ENCODE measurements at regions not wholly inside any gene's neighbourhood (a gene's known extent, or its start where the extent isn't known, plus 50 kb on each side); places are given as distances from the start of the nearest gene placed in this dataset.

DNA sequence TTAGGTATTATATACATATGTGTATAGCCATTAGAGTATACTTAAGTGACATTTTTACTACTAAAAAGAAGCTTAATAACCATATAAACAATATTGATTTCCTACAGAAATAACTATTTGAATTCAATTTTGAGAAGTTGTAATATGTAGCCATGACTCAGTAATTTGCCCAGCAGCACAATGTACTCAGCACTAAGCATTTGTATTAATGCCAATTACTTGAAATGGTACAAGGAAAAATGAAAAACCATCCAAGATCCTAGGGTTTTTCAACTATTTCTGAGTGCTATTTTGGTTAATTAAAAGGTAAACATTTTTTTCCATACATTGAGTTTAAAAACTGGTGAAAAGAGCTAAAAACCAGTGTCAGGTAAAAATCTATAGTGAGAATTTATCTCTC, 324.0 kb downstream of the KCNJ3 start:
- DNase-seq = no peak
- Mint-ChIP-seq H3K27me3 (no peaks in the 10 kb centered on the region), H3K27ac (no peak overlapping the region), H3K4me1 (no peaks in the 10 kb centered on the region), H3K4me3 (no peak overlapping the region), H3K36me3 (no peaks in the 10 kb centered on the region), H3K9me3 (peaks cover 2 to 10% (median 4%) of the 10 kb centered on the region in 7 donors)
- H3K4me1 ChIP-seq (ENCODE audit: control insufficient read depth, insufficient read depth, low read length, poor library complexity, severe bottlenecking) = no peaks in the 10 kb centered on the region
- ATAC-seq (ENCODE audit: low read depth in 2 of 2) = no peak
- no peak overlapping the region for H3K27ac ChIP-seq (ENCODE audit: insufficient read depth, low read length, poor library complexity, severe bottlenecking)
- no peak overlapping the region for H3K4me3 ChIP-seq (ENCODE audit: low read depth, low read length)
- no peaks in the 10 kb centered on the region for H3K27me3 ChIP-seq (ENCODE audit: control insufficient read depth, insufficient read depth, low read length)
- no peaks in the 10 kb centered on the region for H3K9me3 ChIP-seq (ENCODE audit: control insufficient read depth in 2 of 2, low read length in 2 of 2)
- H3K36me3 ChIP-seq (ENCODE audit: control insufficient read depth, insufficient read depth, low read length) = no peaks in the 10 kb centered on the region

DNA sequence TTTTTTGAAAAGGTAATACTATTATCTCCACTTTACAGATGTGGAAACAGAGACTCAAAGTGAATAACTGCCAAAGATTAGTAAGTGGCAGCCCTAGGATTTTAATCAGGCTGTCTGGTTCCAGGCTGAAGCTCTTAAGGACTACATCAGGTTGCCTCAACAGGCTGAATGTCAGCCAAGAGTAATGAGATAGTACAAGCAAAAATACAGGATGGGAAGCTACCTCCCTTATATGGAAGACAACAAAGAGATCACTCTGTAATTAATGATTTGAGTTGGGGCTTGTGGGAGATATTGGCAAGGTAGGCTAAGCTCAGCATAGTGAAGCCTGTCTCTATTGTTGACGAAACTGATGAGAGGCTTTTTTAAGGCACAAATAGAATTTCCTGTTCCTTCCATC, 323.1 kb downstream of the KCNJ3 start:
- no peaks in the 10 kb centered on the region for H3K36me3 Mint-ChIP-seq
- DNase-seq (no peak), ATAC-seq (ENCODE audit: low read depth in 2 of 2) (no peak)
- no peak overlapping the region for H3K4me3 Mint-ChIP-seq
- Histone ChIP-seq H3K36me3 (ENCODE audit: control insufficient read depth, insufficient read depth, low read length) (no peaks in the 10 kb centered on the region), H3K4me1 (ENCODE audit: control insufficient read depth, insufficient read depth, low read length, poor library complexity, severe bottlenecking) (no peaks in the 10 kb centered on the region), H3K4me3 (ENCODE audit: low read depth, low read length) (no peak overlapping the region), H3K27ac (ENCODE audit: insufficient read depth, low read length, poor library complexity, severe bottlenecking) (no peak overlapping the region), H3K27me3 (ENCODE audit: control insufficient read depth, insufficient read depth, low read length) (no peaks in the 10 kb centered on the region), H3K9me3 (ENCODE audit: control insufficient read depth in 2 of 2, low read length in 2 of 2) (no peaks in the 10 kb centered on the region)
- H3K4me1 Mint-ChIP-seq = no peaks in the 10 kb centered on the region
- H3K27ac Mint-ChIP-seq = no peak overlapping the region
- no peaks in the 10 kb centered on the region for H3K27me3 Mint-ChIP-seq
- H3K9me3 Mint-ChIP-seq = peaks cover 2 to 10% (median 4%) of the 10 kb centered on the region in 7 donors

DNA sequence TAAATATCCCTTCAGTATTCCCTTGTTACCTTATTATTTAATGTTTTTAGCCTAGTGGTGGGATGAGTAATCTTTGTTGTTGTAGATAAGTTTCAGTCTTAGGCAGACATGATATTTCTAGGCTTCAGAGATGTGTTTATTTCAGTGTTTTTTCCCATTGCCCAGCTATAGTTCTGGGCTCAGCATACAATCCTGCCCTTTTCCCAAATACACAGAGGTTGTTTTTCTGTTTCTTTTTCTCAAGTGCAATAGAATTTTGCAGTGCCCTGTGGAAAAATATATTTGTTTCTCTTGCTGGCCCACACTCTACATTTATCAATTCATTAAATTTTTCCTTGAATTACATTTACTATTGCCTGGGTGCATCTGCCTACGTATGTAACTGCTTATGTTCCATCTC, 321.8 kb downstream of the KCNJ3 start:
- Histone ChIP-seq H3K27me3 (ENCODE audit: control insufficient read depth, insufficient read depth, low read length) (no peaks in the 10 kb centered on the region), H3K4me1 (ENCODE audit: control insufficient read depth, insufficient read depth, low read length, poor library complexity, severe bottlenecking) (no peaks in the 10 kb centered on the region), H3K4me3 (ENCODE audit: low read depth, low read length) (no peak overlapping the region), H3K36me3 (ENCODE audit: control insufficient read depth, insufficient read depth, low read length) (no peaks in the 10 kb centered on the region), H3K9me3 (ENCODE audit: control insufficient read depth in 2 of 2, low read length in 2 of 2) (no peaks in the 10 kb centered on the region), H3K27ac (ENCODE audit: insufficient read depth, low read length, poor library complexity, severe bottlenecking) (no peak overlapping the region)
- ATAC-seq (ENCODE audit: low read depth in 2 of 2) (no peak), DNase-seq (no peak)
- H3K9me3 Mint-ChIP-seq = peaks cover 2 to 10% (median 4%) of the 10 kb centered on the region in 7 donors
- H3K4me3 Mint-ChIP-seq = no peak overlapping the region
- no peaks in the 10 kb centered on the region for H3K36me3 Mint-ChIP-seq
- H3K4me1 Mint-ChIP-seq = no peaks in the 10 kb centered on the region
- H3K27ac Mint-ChIP-seq = no peak overlapping the region
- H3K27me3 Mint-ChIP-seq = no peaks in the 10 kb centered on the region

DNA sequence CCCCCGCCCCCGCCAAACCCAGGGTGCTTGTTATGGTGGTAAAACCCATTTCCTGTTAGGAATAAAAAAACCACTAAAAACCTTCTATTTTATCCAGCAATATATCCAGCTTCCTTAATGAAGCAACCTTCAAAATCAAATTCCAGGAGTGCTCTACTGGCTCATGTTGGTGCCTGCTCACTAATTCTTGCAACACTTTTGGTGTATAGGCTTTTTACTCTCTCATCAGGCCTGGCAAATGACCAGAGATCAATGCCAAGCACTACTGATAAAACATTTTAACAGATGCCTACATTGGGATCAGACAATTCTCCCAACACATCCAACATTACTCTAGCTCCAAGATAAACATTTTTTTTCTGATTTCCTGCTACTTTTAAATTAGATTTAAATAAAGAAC, 312.4 kb downstream of the KCNJ3 start:
- no peak for ATAC-seq (ENCODE audit: low read depth in 2 of 2)
- H3K36me3 ChIP-seq (ENCODE audit: control insufficient read depth, insufficient read depth, low read length) = no peaks in the 10 kb centered on the region
- no peaks in the 10 kb centered on the region for H3K4me1 ChIP-seq (ENCODE audit: control insufficient read depth, insufficient read depth, low read length, poor library complexity, severe bottlenecking)
- H3K27me3 ChIP-seq (ENCODE audit: control insufficient read depth, insufficient read depth, low read length) = no peaks in the 10 kb centered on the region
- H3K9me3 Mint-ChIP-seq = peaks cover 0 to 19% (median 10%) of the 10 kb centered on the region in 7 donors
- no peak overlapping the region for H3K27ac Mint-ChIP-seq
- DNase-seq = no peak
- no peaks in the 10 kb centered on the region for H3K27me3 Mint-ChIP-seq
- H3K36me3 Mint-ChIP-seq = no peaks in the 10 kb centered on the region
- H3K9me3 ChIP-seq (ENCODE audit: control insufficient read depth in 2 of 2, low read length in 2 of 2) = peaks cover 0 to 3% of the 10 kb centered on the region in 2 experiments
- no peak overlapping the region for H3K4me3 Mint-ChIP-seq
- no peak overlapping the region for H3K27ac ChIP-seq (ENCODE audit: insufficient read depth, low read length, poor library complexity, severe bottlenecking)
- no peak overlapping the region for H3K4me3 ChIP-seq (ENCODE audit: low read depth, low read length)
- H3K4me1 Mint-ChIP-seq = no peaks in the 10 kb centered on the region

DNA sequence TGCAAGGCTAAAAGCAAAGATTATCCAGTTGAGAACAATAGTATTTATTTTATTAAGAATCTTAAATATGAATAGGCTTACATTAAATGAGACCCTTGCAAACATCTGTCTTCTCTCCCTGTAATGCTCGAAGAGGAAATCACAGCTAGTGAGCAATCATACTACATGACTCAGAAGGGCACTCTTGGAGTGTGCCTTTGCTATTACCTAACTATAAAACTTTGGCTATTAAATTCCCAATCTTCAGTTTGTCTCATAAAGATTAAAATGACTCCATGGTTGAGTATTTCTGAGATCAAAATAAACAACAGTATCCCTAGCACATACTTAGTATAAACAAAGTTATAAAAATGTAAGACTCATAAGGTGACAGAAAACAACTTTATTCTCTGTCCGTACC, 296.9 kb downstream of the KCNJ3 start:
- ATAC-seq (ENCODE audit: low read depth in 2 of 2) (no peak), DNase-seq (no peak)
- Histone ChIP-seq H3K4me3 (ENCODE audit: low read depth, low read length) (no peak overlapping the region), H3K36me3 (ENCODE audit: control insufficient read depth, insufficient read depth, low read length) (no peaks in the 10 kb centered on the region), H3K27ac (ENCODE audit: insufficient read depth, low read length, poor library complexity, severe bottlenecking) (no peak overlapping the region), H3K4me1 (ENCODE audit: control insufficient read depth, insufficient read depth, low read length, poor library complexity, severe bottlenecking) (no peaks in the 10 kb centered on the region), H3K9me3 (ENCODE audit: control insufficient read depth in 2 of 2, low read length in 2 of 2) (no peaks in the 10 kb centered on the region), H3K27me3 (ENCODE audit: control insufficient read depth, insufficient read depth, low read length) (no peaks in the 10 kb centered on the region)
- no peaks in the 10 kb centered on the region for H3K36me3 Mint-ChIP-seq
- H3K4me3 Mint-ChIP-seq = no peak overlapping the region
- no peak overlapping the region for H3K27ac Mint-ChIP-seq
- no peaks in the 10 kb centered on the region for H3K27me3 Mint-ChIP-seq
- no peaks in the 10 kb centered on the region for H3K4me1 Mint-ChIP-seq
- H3K9me3 Mint-ChIP-seq = peaks cover 0 to 8% (median 0%) of the 10 kb centered on the region in 7 donors

DNA sequence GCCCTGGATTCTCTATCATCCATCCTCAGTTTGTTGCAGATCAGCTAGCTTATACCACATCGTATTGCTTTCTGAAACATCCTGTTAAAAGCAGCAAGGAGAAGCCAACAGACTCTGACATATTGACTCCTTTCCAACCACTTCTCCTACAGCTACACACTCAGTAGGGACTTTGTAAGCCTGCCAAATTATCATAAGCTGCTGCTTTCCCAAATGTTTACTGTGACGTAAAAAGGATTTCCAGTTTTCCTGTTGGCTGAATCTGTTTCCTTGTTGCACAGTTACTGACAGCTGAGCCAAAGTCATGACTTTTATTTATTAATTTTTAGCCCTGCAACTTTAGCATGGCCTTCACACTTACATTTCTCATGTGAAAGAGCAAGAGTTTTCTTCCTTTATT, 294.3 kb downstream of the KCNJ3 start:
- no peak for ATAC-seq (ENCODE audit: low read depth in 2 of 2)

DNA sequence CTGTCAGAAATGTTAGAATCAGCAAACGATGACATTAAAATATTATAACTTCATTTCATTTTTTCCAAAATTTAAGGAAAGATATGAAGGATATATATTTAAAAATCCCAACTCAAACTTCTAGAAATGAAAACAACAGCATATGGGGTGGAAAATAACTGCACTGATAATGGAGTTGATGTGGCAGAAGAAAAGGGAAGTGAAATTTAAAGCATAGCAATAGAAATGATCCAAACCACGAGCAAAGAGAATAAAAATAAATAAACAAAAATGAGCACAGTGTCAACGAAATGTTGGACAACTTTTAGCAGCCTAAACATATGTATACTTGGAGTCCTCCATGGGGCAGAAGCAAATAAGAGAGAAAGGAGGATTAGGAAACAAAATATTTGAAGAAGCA, 280.2 kb downstream of the KCNJ3 start:
- Mint-ChIP-seq H3K9me3 (peaks cover 0 to 10% (median 0%) of the 10 kb centered on the region in 7 donors), H3K27ac (no peak overlapping the region), H3K4me1 (no peaks in the 10 kb centered on the region), H3K36me3 (no peaks in the 10 kb centered on the region), H3K4me3 (no peak overlapping the region), H3K27me3 (peaks cover 5% of the 10 kb centered on the region)
- Histone ChIP-seq H3K9me3 (ENCODE audit: control insufficient read depth in 2 of 2, low read length in 2 of 2) (no peaks in the 10 kb centered on the region), H3K27me3 (ENCODE audit: control insufficient read depth, insufficient read depth, low read length) (no peaks in the 10 kb centered on the region), H3K36me3 (ENCODE audit: control insufficient read depth, insufficient read depth, low read length) (no peaks in the 10 kb centered on the region), H3K27ac (ENCODE audit: insufficient read depth, low read length, poor library complexity, severe bottlenecking) (no peak overlapping the region), H3K4me1 (ENCODE audit: control insufficient read depth, insufficient read depth, low read length, poor library complexity, severe bottlenecking) (no peaks in the 10 kb centered on the region), H3K4me3 (ENCODE audit: low read depth, low read length) (no peak overlapping the region)
- ATAC-seq (ENCODE audit: low read depth in 2 of 2) = no peak
- DNase-seq = no peak

More for the DNA sequence above, 294.3 kb downstream of the KCNJ3 start:
- no peak for DNase-seq
- Histone ChIP-seq H3K27me3 (ENCODE audit: control insufficient read depth, insufficient read depth, low read length) (no peaks in the 10 kb centered on the region), H3K4me1 (ENCODE audit: control insufficient read depth, insufficient read depth, low read length, poor library complexity, severe bottlenecking) (no peaks in the 10 kb centered on the region), H3K36me3 (ENCODE audit: control insufficient read depth, insufficient read depth, low read length) (no peaks in the 10 kb centered on the region), H3K9me3 (ENCODE audit: control insufficient read depth in 2 of 2, low read length in 2 of 2) (no peaks in the 10 kb centered on the region), H3K4me3 (ENCODE audit: low read depth, low read length) (no peak overlapping the region), H3K27ac (ENCODE audit: insufficient read depth, low read length, poor library complexity, severe bottlenecking) (no peak overlapping the region)
- Mint-ChIP-seq H3K4me3 (no peak overlapping the region), H3K4me1 (no peaks in the 10 kb centered on the region), H3K9me3 (peaks cover 0 to 8% (median 2%) of the 10 kb centered on the region in 7 donors), H3K36me3 (no peaks in the 10 kb centered on the region), H3K27ac (no peak overlapping the region), H3K27me3 (no peaks in the 10 kb centered on the region)

DNA sequence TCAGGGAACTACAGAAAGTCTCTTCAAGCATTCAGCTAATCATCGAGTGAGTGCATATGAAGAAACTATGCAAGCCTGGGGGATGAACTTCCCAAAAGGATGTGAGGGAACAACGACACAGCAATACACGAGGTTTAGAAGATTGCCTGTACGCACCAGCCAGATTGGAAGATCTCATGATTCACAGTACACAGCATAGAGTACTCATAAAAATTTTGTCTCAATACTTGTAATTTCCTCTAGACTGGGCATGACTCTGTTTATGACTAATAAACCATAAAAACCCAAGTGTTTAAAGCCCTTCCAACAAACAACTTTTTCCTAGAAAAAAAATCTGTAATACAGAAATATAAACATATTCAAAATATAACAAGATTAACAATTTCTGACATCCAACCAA, 279.7 kb downstream of the KCNJ3 start:
- H3K27me3 ChIP-seq (ENCODE audit: control insufficient read depth, insufficient read depth, low read length) = no peaks in the 10 kb centered on the region
- no peaks in the 10 kb centered on the region for H3K4me1 ChIP-seq (ENCODE audit: control insufficient read depth, insufficient read depth, low read length, poor library complexity, severe bottlenecking)
- H3K36me3 Mint-ChIP-seq = no peaks in the 10 kb centered on the region
- H3K4me3 Mint-ChIP-seq = no peak overlapping the region
- H3K27ac Mint-ChIP-seq = no peak overlapping the region
- peaks cover 0 to 10% (median 0%) of the 10 kb centered on the region in 7 donors for H3K9me3 Mint-ChIP-seq
- peaks cover 5% of the 10 kb centered on the region for H3K27me3 Mint-ChIP-seq
- H3K9me3 ChIP-seq (ENCODE audit: control insufficient read depth in 2 of 2, low read length in 2 of 2) = no peaks in the 10 kb centered on the region
- no peak overlapping the region for H3K27ac ChIP-seq (ENCODE audit: insufficient read depth, low read length, poor library complexity, severe bottlenecking)
- H3K4me1 Mint-ChIP-seq = no peaks in the 10 kb centered on the region
- H3K36me3 ChIP-seq (ENCODE audit: control insufficient read depth, insufficient read depth, low read length) = no peaks in the 10 kb centered on the region
- H3K4me3 ChIP-seq (ENCODE audit: low read depth, low read length) = no peak overlapping the region
- DNase-seq (no peak), ATAC-seq (ENCODE audit: low read depth in 2 of 2) (no peak)

Measured in CD4-positive, CD25-positive, alpha-beta regulatory T cell (primary cell).